Nephron progenitor cell (in vitro differentiated cells): ENCODE measurements at regions not wholly inside any gene's neighbourhood (a gene's known extent, or its start where the extent isn't known, plus 50 kb on each side); places are given as distances from the start of the nearest gene placed in this dataset.

ENCODE experiments used
- DNase-seq: peaks from one replicate; pipeline ENCODE4 v3.0.0; 2021
- H3K27ac Mint-ChIP-seq: 2 replicates; pipeline ENCODE4 v1.8.0; 2021; ENCODE audit warnings: mild to moderate bottlenecking, moderate library complexity, mixed read lengths
- H3K27me3 Mint-ChIP-seq: 2 replicates; pipeline ENCODE4 v1.8.0; 2021; ENCODE audit warnings: mild to moderate bottlenecking, low read depth, mixed read lengths; ENCODE audit not compliant: poor library complexity
- H3K36me3 Mint-ChIP-seq: 2 replicates; pipeline ENCODE4 v1.8.0; 2021; ENCODE audit warnings: low read depth, mixed read lengths
- H3K4me1 Mint-ChIP-seq: 2 replicates; pipeline ENCODE4 v1.8.0; 2021; ENCODE audit warnings: mixed read lengths
- H3K4me3 Mint-ChIP-seq: 2 replicates; pipeline ENCODE4 v1.8.0; 2021; ENCODE audit warnings: mild to moderate bottlenecking, moderate library complexity, mixed read lengths
- H3K9me3 Mint-ChIP-seq: 2 replicates; pipeline ENCODE4 v1.8.0; 2021; ENCODE audit warnings: mild to moderate bottlenecking, moderate library complexity, mixed read lengths
- TF ChIP-seq, protein P1 (sequence below): fragments of 200-600 bp; sonication (generic); IDR thresholded peaks from 2 replicates; pipeline ENCODE4 v1.5.0; 2021; ENCODE audit warnings: antibody characterized with exemption

DNA sequence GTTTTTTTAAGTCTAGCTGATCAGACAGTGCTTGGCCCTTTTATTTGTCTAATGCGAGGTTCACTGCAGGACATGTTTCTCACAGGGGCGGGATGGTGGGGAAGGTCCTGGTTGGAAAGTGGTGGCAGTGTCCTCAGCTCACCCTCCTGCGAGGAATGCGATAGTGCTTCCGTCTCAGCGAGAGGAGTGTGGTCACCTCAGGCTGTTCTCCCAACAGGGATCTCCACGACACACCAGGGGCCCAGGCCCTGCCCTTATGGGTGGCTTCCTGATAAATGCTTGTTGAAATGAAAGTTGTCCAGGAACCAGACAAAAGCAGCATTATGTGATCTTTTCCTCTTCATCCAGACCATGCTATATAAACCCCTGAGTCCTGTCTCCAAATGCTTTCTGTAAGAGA, 70.1 kb downstream of the BOLA3 start:
- H3K27me3 Mint-ChIP-seq = no peaks in the 10 kb centered on the region
- no peak for DNase-seq
- peaks cover 13% of the 10 kb centered on the region for H3K4me1 Mint-ChIP-seq
- TF ChIP-seq, protein P1, sequence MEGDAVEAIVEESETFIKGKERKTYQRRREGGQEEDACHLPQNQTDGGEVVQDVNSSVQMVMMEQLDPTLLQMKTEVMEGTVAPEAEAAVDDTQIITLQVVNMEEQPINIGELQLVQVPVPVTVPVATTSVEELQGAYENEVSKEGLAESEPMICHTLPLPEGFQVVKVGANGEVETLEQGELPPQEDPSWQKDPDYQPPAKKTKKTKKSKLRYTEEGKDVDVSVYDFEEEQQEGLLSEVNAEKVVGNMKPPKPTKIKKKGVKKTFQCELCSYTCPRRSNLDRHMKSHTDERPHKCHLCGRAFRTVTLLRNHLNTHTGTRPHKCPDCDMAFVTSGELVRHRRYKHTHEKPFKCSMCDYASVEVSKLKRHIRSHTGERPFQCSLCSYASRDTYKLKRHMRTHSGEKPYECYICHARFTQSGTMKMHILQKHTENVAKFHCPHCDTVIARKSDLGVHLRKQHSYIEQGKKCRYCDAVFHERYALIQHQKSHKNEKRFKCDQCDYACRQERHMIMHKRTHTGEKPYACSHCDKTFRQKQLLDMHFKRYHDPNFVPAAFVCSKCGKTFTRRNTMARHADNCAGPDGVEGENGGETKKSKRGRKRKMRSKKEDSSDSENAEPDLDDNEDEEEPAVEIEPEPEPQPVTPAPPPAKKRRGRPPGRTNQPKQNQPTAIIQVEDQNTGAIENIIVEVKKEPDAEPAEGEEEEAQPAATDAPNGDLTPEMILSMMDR = no peak
- H3K4me3 Mint-ChIP-seq = no peak overlapping the region
- peaks cover 48% of the 10 kb centered on the region for H3K36me3 Mint-ChIP-seq
- no peaks in the 10 kb centered on the region for H3K9me3 Mint-ChIP-seq
- peak overlapping the region; percentile 65 for H3K27ac Mint-ChIP-seq

DNA sequence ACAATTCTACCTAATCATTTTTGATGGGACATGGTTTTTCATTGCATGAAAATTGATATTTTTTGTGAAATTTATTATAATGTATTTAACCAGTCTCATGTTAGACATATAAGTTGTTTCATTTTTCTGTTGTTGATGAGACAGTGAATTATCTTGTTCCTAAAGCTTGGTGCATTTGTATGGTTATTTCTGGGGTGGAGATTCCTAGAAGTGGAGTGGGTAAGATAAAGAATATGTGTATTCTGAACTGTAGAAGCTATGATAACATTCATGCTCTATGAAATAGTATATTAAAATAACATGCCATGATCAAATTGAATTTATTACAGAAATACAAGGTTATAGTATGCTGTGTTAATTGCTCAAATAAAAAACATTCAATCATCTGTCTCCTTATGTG, 69.2 kb downstream of the BOLA3 start:
- H3K4me3 Mint-ChIP-seq = no peak overlapping the region
- TF ChIP-seq, protein P1 = no peak
- H3K36me3 Mint-ChIP-seq = peaks cover 48% of the 10 kb centered on the region
- H3K27ac Mint-ChIP-seq = no peak overlapping the region
- no peaks in the 10 kb centered on the region for H3K27me3 Mint-ChIP-seq
- peaks cover 13% of the 10 kb centered on the region for H3K4me1 Mint-ChIP-seq
- no peaks in the 10 kb centered on the region for H3K9me3 Mint-ChIP-seq
- DNase-seq = no peak

DNA sequence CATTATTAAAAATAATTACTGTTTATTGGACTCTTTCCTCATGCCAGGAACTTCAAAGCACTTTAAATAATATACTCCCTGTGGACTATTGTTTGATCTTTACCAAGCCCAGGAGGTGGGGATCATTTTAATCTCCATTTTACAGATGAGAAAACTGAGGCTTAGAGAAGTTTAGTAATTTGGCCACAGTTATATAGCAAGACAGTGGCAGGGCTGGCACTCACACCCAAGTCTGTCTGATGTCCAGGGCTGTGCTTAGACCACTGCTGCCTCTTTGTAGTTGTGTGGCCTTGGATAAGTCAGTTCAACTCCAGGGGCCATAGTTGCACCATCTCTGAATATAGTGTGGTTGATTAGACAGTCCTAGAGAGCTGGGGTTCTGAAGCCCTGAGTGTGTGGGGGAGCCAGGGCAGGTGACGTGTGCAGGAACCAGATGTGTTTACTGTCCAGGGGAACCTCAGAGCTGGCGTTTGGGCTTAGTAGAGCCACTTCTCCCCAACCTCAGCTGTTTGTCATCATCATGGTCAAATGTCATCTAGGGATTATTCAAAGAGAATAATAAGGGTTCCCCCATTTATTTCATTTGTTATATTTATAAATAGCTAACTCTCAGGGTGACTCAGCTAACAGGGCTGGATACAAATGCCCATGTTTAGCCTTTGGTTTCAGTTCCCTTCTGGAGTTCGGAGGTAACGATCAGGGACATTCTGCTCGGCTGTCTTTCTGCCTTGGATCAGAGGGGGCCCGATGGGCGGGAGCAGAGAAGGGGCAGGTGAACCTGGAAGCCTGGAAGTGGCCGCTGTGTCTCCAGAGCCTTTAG, 68.0 kb downstream of the BOLA3 start:
- Mint-ChIP-seq H3K27me3 (no peaks in the 10 kb centered on the region), H3K36me3 (peaks cover 44% of the 10 kb centered on the region), H3K4me3 (no peak overlapping the region), H3K27ac (peak overlapping the region; percentile 97), H3K4me1 (peaks cover 13% of the 10 kb centered on the region), H3K9me3 (no peaks in the 10 kb centered on the region)
- no peak for DNase-seq
- TF ChIP-seq, protein P1 = no peak

DNA sequence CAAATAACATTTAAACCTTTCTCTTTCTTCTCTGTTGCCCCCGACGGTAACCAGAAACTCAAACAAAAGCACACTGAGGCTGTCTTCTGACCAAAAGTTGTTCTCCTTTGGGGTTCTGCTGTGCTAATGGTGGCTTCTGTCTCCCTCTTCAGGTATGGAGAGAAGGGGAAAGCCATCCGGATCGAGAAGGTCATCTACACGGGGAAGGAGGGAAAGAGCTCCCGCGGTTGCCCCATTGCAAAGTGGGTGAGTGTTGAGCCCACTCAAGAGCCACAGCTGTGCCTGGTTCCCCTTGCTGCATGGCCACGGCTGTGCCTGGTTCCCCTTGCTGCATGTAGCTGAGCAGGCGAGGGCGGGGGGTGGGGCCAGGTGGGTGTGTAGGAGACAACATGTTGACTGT, 67.4 kb downstream of the BOLA3 start:
- TF ChIP-seq, protein P1 = no peak
- peak overlapping the region; percentile 97 for H3K27ac Mint-ChIP-seq
- H3K36me3 Mint-ChIP-seq = peaks cover 49% of the 10 kb centered on the region
- no peak for DNase-seq
- no peaks in the 10 kb centered on the region for H3K27me3 Mint-ChIP-seq
- no peaks in the 10 kb centered on the region for H3K9me3 Mint-ChIP-seq
- peaks cover 13% of the 10 kb centered on the region for H3K4me1 Mint-ChIP-seq
- H3K4me3 Mint-ChIP-seq = no peak overlapping the region

DNA sequence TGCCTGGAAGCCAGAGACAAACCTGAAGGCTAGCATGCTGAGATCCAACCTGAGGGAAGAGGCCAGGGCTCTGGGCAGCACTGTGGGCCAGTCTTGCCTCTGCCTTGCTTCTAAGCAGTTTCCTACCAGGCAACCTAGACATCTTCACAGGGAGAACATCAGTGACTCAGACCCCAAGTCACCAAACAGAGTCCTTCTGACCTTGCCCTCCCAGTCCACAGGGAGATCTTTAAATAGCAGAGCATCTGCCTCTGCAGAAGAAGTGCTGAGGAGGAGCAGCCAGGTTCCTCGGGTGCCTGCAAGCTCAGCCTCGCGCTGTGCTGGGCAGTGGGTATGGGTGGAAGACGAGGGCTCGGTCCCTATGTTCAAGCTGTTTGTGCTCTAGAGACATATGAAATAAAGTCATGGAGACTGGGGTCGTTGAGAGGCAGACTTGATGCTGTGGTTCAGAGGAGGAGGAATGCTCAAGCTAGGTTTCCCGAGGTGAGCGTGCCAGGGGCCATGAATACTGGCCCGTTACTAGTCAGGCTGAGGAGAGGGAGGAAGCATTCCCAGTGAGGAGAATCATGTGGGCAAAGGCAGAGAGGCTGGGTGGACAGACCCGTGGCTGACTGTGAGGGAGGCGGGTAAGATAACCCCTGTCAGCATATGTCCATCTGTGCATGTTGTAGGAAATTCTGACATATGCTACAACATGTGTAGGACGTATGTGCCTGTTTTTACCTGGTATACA, 66.5 kb downstream of the BOLA3 start:
- no peak for DNase-seq
- Mint-ChIP-seq H3K36me3 (peaks cover 48% of the 10 kb centered on the region), H3K9me3 (no peaks in the 10 kb centered on the region), H3K4me3 (no peak overlapping the region), H3K4me1 (peaks cover 13% of the 10 kb centered on the region), H3K27me3 (no peaks in the 10 kb centered on the region), H3K27ac (no peak overlapping the region)
- TF ChIP-seq, protein P1 = no peak
